IMR-90 (cell line): ENCODE measurements at regions not wholly inside any gene's neighbourhood (a gene's known extent, or its start where the extent isn't known, plus 50 kb on each side); places are given as distances from the start of the nearest gene placed in this dataset.
"Not testable (repeated sequence)": the region's sequence is repeated elsewhere in the genome, so short reads cannot be mapped to it uniquely, and the experiment has no call there.

ENCODE experiments used
- ATAC-seq: fragments of 200-7000 bp; cut with Tn5 transposase; 2 replicates; pipeline ENCODE4 v1.9.1; 2020; ENCODE audit warnings: low read depth, mild to moderate bottlenecking, moderate library complexity
- BruUV-seq: library from RNA; stranded (reverse); fragments of 400-500 nt; replicated peaks from 2 replicates; lab custom pipeline; 2021; lab: Mats Ljungman, UMichigan
- CTCF ChIA-PET: fragments of 300-600 bp; formaldehyde crosslinking; extraction: SDS; loops from one replicate; lab custom pipeline; 2021; ENCODE audit warnings: antibody characterized with exemption; lab: Yijun Ruan, JAX
- POLR2A ChIA-PET: fragments of 300-600 bp; sonication (Branson Sonifier 250); formaldehyde crosslinking; loops from one replicate; lab custom pipeline; 2022; ENCODE audit warnings: antibody characterized with exemption; ENCODE audit not compliant: unreplicated experiment; lab: Charles Lee
- DNase-seq: peaks from one replicate; pipeline ENCODE4 v3.0.0; 2013
- H2AFZ ChIP-seq: replicated peaks from 2 replicates; pipeline ENCODE3; 2013; ENCODE audit warnings: low read length, mild to moderate bottlenecking; ENCODE audit not compliant: poor library complexity
- H2AK5ac ChIP-seq: 2 replicates; pipeline ENCODE4 v1.6.1; 2013; ENCODE audit warnings: low read depth, low read length, inconsistent platforms
- H2AK9ac ChIP-seq: replicated peaks from 2 replicates; pipeline ENCODE3; 2013; ENCODE audit warnings: mild to moderate bottlenecking, low read depth, low read length, moderate library complexity; ENCODE audit not compliant: poor library complexity
- H2BK120ac ChIP-seq: 2 replicates; pipeline ENCODE4 v1.6.1; 2013; ENCODE audit warnings: low read depth, low read length, inconsistent platforms
- H2BK15ac ChIP-seq: 3 replicates; pipeline ENCODE4 v1.6.1; 2013; ENCODE audit warnings: low read depth, low read length, inconsistent platforms
- H2BK20ac ChIP-seq: 2 replicates; pipeline ENCODE4 v1.6.1; 2013; ENCODE audit warnings: low read depth, mild to moderate bottlenecking, inconsistent platforms, low read length, moderate library complexity
- H2BK5ac ChIP-seq: 2 replicates; pipeline ENCODE4 v1.6.1; 2013; ENCODE audit warnings: mild to moderate bottlenecking, low read depth, low read length, inconsistent platforms; ENCODE audit not compliant: poor library complexity, severe bottlenecking
- H3K14ac ChIP-seq: replicated peaks from 2 replicates; pipeline ENCODE4 v1.6.1; 2013; ENCODE audit warnings: low read depth, low read length, inconsistent platforms
- H3K18ac ChIP-seq: 2 replicates; pipeline ENCODE4 v1.6.1; 2013; ENCODE audit warnings: low read depth, low read length, control low read depth
- H3K23ac ChIP-seq: 2 replicates; pipeline ENCODE4 v1.6.1; 2013; ENCODE audit warnings: low read depth, low read length, inconsistent platforms
- H3K27ac ChIP-seq: 2 replicates; pipeline ENCODE4 v1.5.1; 2013; ENCODE audit warnings: mild to moderate bottlenecking, control low read depth, low read length; ENCODE audit not compliant: insufficient read depth
- H3K27me3 ChIP-seq: 2 replicates; pipeline ENCODE4 v1.6.1; 2013; ENCODE audit warnings: low read length; ENCODE audit not compliant: control insufficient read depth, insufficient read depth
- H3K36me3 ChIP-seq: 2 replicates; pipeline ENCODE4 v1.6.1; 2013; ENCODE audit warnings: low read length, mixed read lengths; ENCODE audit not compliant: control insufficient read depth, insufficient read depth
- H3K4ac ChIP-seq: 2 replicates; pipeline ENCODE4 v1.6.1; 2013; ENCODE audit warnings: low read depth, low read length, inconsistent platforms
- H3K4me1 ChIP-seq: 2 replicates; pipeline ENCODE4 v1.6.1; 2013; ENCODE audit warnings: low read length, mixed read lengths; ENCODE audit not compliant: control insufficient read depth, insufficient read depth
- H3K4me2 ChIP-seq: 2 replicates; pipeline ENCODE4 v1.6.1; 2013; ENCODE audit warnings: low read depth, mild to moderate bottlenecking, control low read depth, low read length, moderate library complexity
- H3K4me3 ChIP-seq: 2 replicates; pipeline ENCODE4 v1.5.1; 2013; ENCODE audit warnings: low read depth, mild to moderate bottlenecking, control low read depth, low read length, moderate library complexity; ENCODE audit not compliant: insufficient read depth
- H3K56ac ChIP-seq: 2 replicates; pipeline ENCODE4 v1.6.1; 2013; ENCODE audit warnings: low read length, inconsistent platforms; ENCODE audit not compliant: insufficient read depth; ENCODE audit errors: extremely low read depth
- H3K79me1 ChIP-seq, 2 experiments: 2 replicates each; pipeline ENCODE4 v1.6.1; 2013; ENCODE audit warnings: low read length in 2 of 2, inconsistent platforms in 1 of 2, low read depth in 1 of 2
- H3K9ac ChIP-seq: 2 replicates; pipeline ENCODE4 v1.6.1; 2013; ENCODE audit warnings: low read depth, low read length, control low read depth
- H3K9me1 ChIP-seq: 2 replicates; pipeline ENCODE4 v1.6.1; 2013; ENCODE audit warnings: low read length, inconsistent platforms; ENCODE audit not compliant: insufficient read depth
- H3K9me3 ChIP-seq: 2 replicates; pipeline ENCODE4 v1.6.1; 2013; ENCODE audit warnings: low read length; ENCODE audit not compliant: control insufficient read depth, insufficient read depth
- H4K20me1 ChIP-seq: 2 replicates; pipeline ENCODE4 v1.6.1; 2013; ENCODE audit warnings: low read length, inconsistent platforms; ENCODE audit not compliant: insufficient read depth
- H4K5ac ChIP-seq: 2 replicates; pipeline ENCODE4 v1.6.1; 2013; ENCODE audit warnings: mild to moderate bottlenecking, low read depth, low read length, control low read depth
- H4K8ac ChIP-seq, 2 experiments: 2 replicates each; pipeline ENCODE4 v1.6.1; 2013; ENCODE audit warnings: low read depth in 2 of 2, low read length in 2 of 2, control low read depth in 1 of 2, inconsistent platforms in 1 of 2
- H4K91ac ChIP-seq: 2 replicates; pipeline ENCODE4 v1.6.1; 2013; ENCODE audit warnings: low read depth, low read length, inconsistent platforms; ENCODE audit not compliant: insufficient read depth
- WGBS, 2 experiments: methylation state at CpG; one replicate each; pipeline versions ENCODE4 v1.1.5 to v1.1.7; 2013; ENCODE audit warnings: missing lambda C conversion rate in 2 of 2; ENCODE audit not compliant: insufficient read length in 1 of 2; ENCODE audit errors: extremely low coverage in 2 of 2; 5-methylcytosine and 5-hydroxymethylcytosine counted together
- dilution Hi-C: fragments of 300-500 bp; cut with HindIII; formaldehyde crosslinking; loops from one replicate; pipeline ENCODE4 v1.14.3; 2018; ENCODE audit warnings: low sequenced_read_pairs; ENCODE audit not compliant: unreplicated experiment
- in situ Hi-C: fragments of 300-500 bp; cut with MboI; formaldehyde crosslinking; loops from 3 replicates; pipeline ENCODE4 v1.14.3; 2019; ENCODE audit warnings: low sequenced_read_pairs, inconsistent platforms, mixed read lengths
- intact Hi-C: fragments of 100-400 bp; cut with micrococcal nuclease; formaldehyde crosslinking; loops from 2 replicates; pipeline ENCODE4 v1.10.0; 2022

DNA sequence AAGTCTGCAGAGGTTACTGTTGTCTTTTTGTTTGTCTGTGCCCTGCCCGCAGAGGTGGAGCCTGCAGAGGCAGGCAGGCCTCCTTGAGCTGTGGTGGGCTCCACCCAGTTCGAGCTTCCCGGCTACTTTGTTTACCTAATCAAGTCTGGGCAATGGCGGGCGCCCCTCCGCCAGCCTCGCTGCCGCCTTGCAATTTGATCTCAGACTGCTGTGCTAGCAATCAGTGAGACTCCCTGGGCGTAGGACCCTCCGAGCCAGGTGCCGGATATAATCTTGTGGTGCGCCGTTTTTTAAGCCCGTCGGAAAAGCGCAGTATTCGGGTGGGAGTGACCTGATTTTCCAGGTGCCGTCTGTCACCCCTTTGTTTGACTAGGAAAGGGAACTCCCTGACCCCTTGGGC is 221.7 kb downstream of the RPRM start:
- H4K91ac ChIP-seq, H3K4me2 ChIP-seq, H2AK9ac ChIP-seq, H4K20me1 ChIP-seq, H3K4ac ChIP-seq, intact Hi-C loops, H3K27me3 ChIP-seq, H3K18ac ChIP-seq, H4K5ac ChIP-seq, H3K27ac ChIP-seq, H2BK15ac ChIP-seq, in situ Hi-C loops, ATAC-seq, DNase-seq, H3K23ac ChIP-seq, H3K4me3 ChIP-seq, H2AK5ac ChIP-seq, H3K56ac ChIP-seq, H3K79me1 ChIP-seq, H2BK20ac ChIP-seq, H2BK5ac ChIP-seq, H3K4me1 ChIP-seq, POLR2A ChIA-PET, CTCF ChIA-PET, BruUV-seq, H2BK120ac ChIP-seq, H4K8ac ChIP-seq, H3K36me3 ChIP-seq, dilution Hi-C loops, H3K9me1 ChIP-seq, H3K9ac ChIP-seq, H2AFZ ChIP-seq, H3K9me3 ChIP-seq, H3K14ac ChIP-seq: not testable (repeated sequence)
- WGBS, 2 experiments = 58% methylated on average over 5 of the region's 18 CpGs; no CpG with 5 or more reads in 1 of the 2 experiments

GRCh38 chr2:153246636-153247035 is 231.9 kb downstream of the RPRM start:
- H3K14ac ChIP-seq, CTCF ChIA-PET, ATAC-seq, H3K27me3 ChIP-seq, H3K9ac ChIP-seq, H3K4me1 ChIP-seq, H3K18ac ChIP-seq, H2AK5ac ChIP-seq, H3K4me2 ChIP-seq, intact Hi-C loops, in situ Hi-C loops, H3K27ac ChIP-seq, H4K20me1 ChIP-seq, H3K36me3 ChIP-seq, H3K56ac ChIP-seq, H2AK9ac ChIP-seq, dilution Hi-C loops, H2BK20ac ChIP-seq, H2BK15ac ChIP-seq, H3K23ac ChIP-seq, BruUV-seq, H4K5ac ChIP-seq, H3K4me3 ChIP-seq, H3K79me1 ChIP-seq, DNase-seq, H3K9me1 ChIP-seq, H4K91ac ChIP-seq, H4K8ac ChIP-seq, H2BK120ac ChIP-seq, H3K4ac ChIP-seq, H2BK5ac ChIP-seq, H2AFZ ChIP-seq, POLR2A ChIA-PET: not testable (repeated sequence)
- WGBS, 2 experiments = no CpG with 5 or more reads among the region's 1 CpG
- H3K9me3 ChIP-seq = peaks cover 12% of the 10 kb centered on the region; the same call in 1 of the 2 replicates
